SK-N-MC (cell line): ENCODE measurements at regions not wholly inside any gene's neighbourhood (a gene's known extent, or its start where the extent isn't known, plus 50 kb on each side); places are given as distances from the start of the nearest gene placed in this dataset.
"Not testable (repeated sequence)": the region's sequence is repeated elsewhere in the genome, so short reads cannot be mapped to it uniquely, and the experiment has no call there.

Experiments used
- DNase-seq: peaks from one replicate; pipeline ENCODE4 v3.0.0-alpha.2; 2011; ENCODE audit warnings: low read depth, low spot score
- H3K27ac ChIP-seq: fragments of 200-600 bp; sonication (generic); 2 replicates; pipeline ENCODE4 v1.5.1; 2016; ENCODE audit warnings: mixed run types
- H3K36me3 ChIP-seq: fragments of 200-600 bp; sonication (generic); 2 replicates; pipeline ENCODE4 v1.6.1; 2017; ENCODE audit warnings: antibody characterized with exemption, low read length, mixed read lengths; ENCODE audit not compliant: insufficient read depth
- H3K4me3 ChIP-seq: fragments of 200-600 bp; sonication (generic); 2 replicates; pipeline ENCODE4 v1.5.1; 2016
- H3K9ac ChIP-seq: fragments of 200-600 bp; sonication (generic); 2 replicates; pipeline ENCODE4 v1.8.0; 2017; ENCODE audit warnings: mixed run types, mixed read lengths; ENCODE audit not compliant: insufficient read length
- H3K9me3 ChIP-seq: fragments of 200-600 bp; sonication (generic); 2 replicates; pipeline ENCODE4 v1.6.1; 2017; ENCODE audit warnings: low read depth, mild to moderate bottlenecking, antibody characterized with exemption, low read length, moderate library complexity, mixed read lengths
- EZH2 ChIP-seq: fragments of 200-600 bp; sonication (generic); IDR thresholded peaks from one replicate; pipeline ENCODE4 v1.6.1; 2017; ENCODE audit warnings: antibody characterized with exemption
- FOXP2 ChIP-seq: optimal IDR thresholded peaks from 2 replicates; pipeline ENCODE3; 2011; ENCODE audit warnings: mild to moderate bottlenecking, moderate library complexity; ENCODE audit not compliant: insufficient read depth; ENCODE audit errors: extremely low read length, control extremely low read depth
- POLR2AphosphoS5 ChIP-seq: IDR thresholded peaks from 2 replicates; pipeline ENCODE4 v1.6.1; 2012; ENCODE audit warnings: mild to moderate bottlenecking, low read depth, low read length, borderline replicate concordance

GRCh38 chr9:87035879-87036278 is 88.6 kb upstream of the GAS1 start:
- peak overlapping the region; percentile 82 for H3K27ac ChIP-seq
- H3K4me3 ChIP-seq = peak overlapping the region; percentile 51
- H3K36me3 ChIP-seq = no peaks in the 10 kb centered on the region
- TF ChIP-seq EZH2 = no peak
- TF ChIP-seq FOXP2 = no peak
- no peak for DNase-seq
- H3K9me3 ChIP-seq = no peaks in the 10 kb centered on the region
- H3K9ac ChIP-seq = no peak overlapping the region

- H3K36me3 ChIP-seq = no peaks in the 10 kb centered on the region
- no peak for DNase-seq
- H3K4me3 ChIP-seq = peak overlapping the region; percentile 51
- TF ChIP-seq FOXP2 = no peak
- no peak for TF ChIP-seq EZH2
- no peak for TF ChIP-seq POLR2AphosphoS5
- no peak overlapping the region for H3K9ac ChIP-seq
- H3K27ac ChIP-seq = peak overlapping the region; percentile 82
- H3K9me3 ChIP-seq = no peaks in the 10 kb centered on the region
These were observed 89.2 kb upstream of the GAS1 start for GRCh38 chr9:87036506-87036905.

- H3K27ac ChIP-seq = no peak overlapping the region
- no peak overlapping the region for H3K9ac ChIP-seq
- no peak for TF ChIP-seq POLR2AphosphoS5
- TF ChIP-seq EZH2 = no peak
- TF ChIP-seq FOXP2 = no peak
- no peaks in the 10 kb centered on the region for H3K36me3 ChIP-seq
- DNase-seq = no peak
- H3K4me3 ChIP-seq = no peak overlapping the region
- no peaks in the 10 kb centered on the region for H3K9me3 ChIP-seq
These were observed 92.6 kb upstream of the GAS1 start for GRCh38 chr9:87039809-87040392.

- Histone ChIP-seq H3K4me3 (no peak overlapping the region), H3K9ac (no peak overlapping the region)
These were observed 93.2 kb upstream of the GAS1 start for GRCh38 chr9:87040410-87041009.

GRCh38 chr9:87041553-87042235 is 94.4 kb upstream of the GAS1 start:
- not testable (repeated sequence) for H3K9me3 ChIP-seq, H3K4me3 ChIP-seq, H3K9ac ChIP-seq, DNase-seq, H3K36me3 ChIP-seq, H3K27ac ChIP-seq

More at GRCh38 chr9:87040410-87041009, 93.2 kb upstream of the GAS1 start:
- no peak overlapping the region for H3K27ac ChIP-seq
- TF ChIP-seq FOXP2 (no peak), POLR2AphosphoS5 (no peak), EZH2 (no peak)
- no peaks in the 10 kb centered on the region for H3K9me3 ChIP-seq
- no peaks in the 10 kb centered on the region for H3K36me3 ChIP-seq
- no peak for DNase-seq

GRCh38 chr9:87049929-87050608 is 102.8 kb upstream of the GAS1 start:
- DNase-seq, H3K4me3 ChIP-seq, H3K36me3 ChIP-seq, H3K9ac ChIP-seq: not testable (repeated sequence)
- H3K9me3 ChIP-seq = peaks cover 10% of the 10 kb centered on the region; the same call in 1 of the 2 replicates
- H3K27ac ChIP-seq = peak overlapping the region; percentile 85

- Histone ChIP-seq H3K9ac (no peak overlapping the region), H3K36me3 (no peaks in the 10 kb centered on the region), H3K9me3 (no peaks in the 10 kb centered on the region), H3K27ac (no peak overlapping the region), H3K4me3 (no peak overlapping the region)
- DNase-seq = no peak
- no peak for TF ChIP-seq POLR2AphosphoS5
- TF ChIP-seq EZH2 = no peak
- no peak for TF ChIP-seq FOXP2
These were observed 107.8 kb upstream of the GAS1 start for GRCh38 chr9:87054999-87055686.

- Histone ChIP-seq H3K9ac (no peak overlapping the region), H3K36me3 (no peaks in the 10 kb centered on the region), H3K9me3 (no peaks in the 10 kb centered on the region), H3K27ac (no peak overlapping the region), H3K4me3 (no peak overlapping the region)
- no peak for TF ChIP-seq FOXP2
- no peak for TF ChIP-seq POLR2AphosphoS5
- no peak for TF ChIP-seq EZH2
- no peak for DNase-seq
These were observed 112.5 kb upstream of the GAS1 start for GRCh38 chr9:87059772-87060171.

GRCh38 chr9:87062746-87063145 is 115.4 kb upstream of the GAS1 start:
- Histone ChIP-seq H3K9ac (no peak overlapping the region), H3K4me3 (no peak overlapping the region), H3K36me3 (no peaks in the 10 kb centered on the region), H3K27ac (no peak overlapping the region), H3K9me3 (no peaks in the 10 kb centered on the region)
- TF ChIP-seq POLR2AphosphoS5 (no peak), FOXP2 (no peak), EZH2 (no peak)
- no peak for DNase-seq
